ENCODE measurements at regions not wholly inside any gene's neighbourhood (a gene's known extent, or its start where the extent isn't known, plus 50 kb on each side); places are given as distances from the start of the nearest gene placed in this dataset.

GRCh38 chr13:82747291-82747690, 1135.0 kb downstream of the SLITRK1 start:
- peaks cover 34% of the 10 kb centered on the region for H3K4me1 Mint-ChIP-seq
- no peaks in the 10 kb centered on the region for H3K9me3 Mint-ChIP-seq
- Histone ChIP-seq H2AFZ (no peak overlapping the region), H3K4me1 (ENCODE audit: insufficient read depth) (peaks cover 31% of the 10 kb centered on the region), H3K4me2 (no peak overlapping the region), H3K9me2 (ENCODE audit: insufficient read depth) (no peaks in the 10 kb centered on the region), H3K4me3 (no peak overlapping the region), H3K36me3 (ENCODE audit: insufficient read depth) (no peaks in the 10 kb centered on the region), H3K27ac (ENCODE audit: low read depth) (peak overlapping the region; percentile 50), H3K27me3 (ENCODE audit: insufficient read depth) (no peaks in the 10 kb centered on the region), H3K79me2 (replicated peaks; ENCODE audit: insufficient read depth) (no peaks in the 10 kb centered on the region), H4K20me1 (replicated peaks; ENCODE audit: insufficient read depth) (no peaks in the 10 kb centered on the region), H3F3A (replicated peaks; ENCODE audit: low read depth) (no peaks in the 10 kb centered on the region)
- ATAC-seq: peak; percentile 89
- peak; percentile 82 for TF ChIP-seq NANOG (IDR thresholded peaks at IDR 0.05; ENCODE audit: borderline replicate concordance)
- TF ChIP-seq, protein P1, sequence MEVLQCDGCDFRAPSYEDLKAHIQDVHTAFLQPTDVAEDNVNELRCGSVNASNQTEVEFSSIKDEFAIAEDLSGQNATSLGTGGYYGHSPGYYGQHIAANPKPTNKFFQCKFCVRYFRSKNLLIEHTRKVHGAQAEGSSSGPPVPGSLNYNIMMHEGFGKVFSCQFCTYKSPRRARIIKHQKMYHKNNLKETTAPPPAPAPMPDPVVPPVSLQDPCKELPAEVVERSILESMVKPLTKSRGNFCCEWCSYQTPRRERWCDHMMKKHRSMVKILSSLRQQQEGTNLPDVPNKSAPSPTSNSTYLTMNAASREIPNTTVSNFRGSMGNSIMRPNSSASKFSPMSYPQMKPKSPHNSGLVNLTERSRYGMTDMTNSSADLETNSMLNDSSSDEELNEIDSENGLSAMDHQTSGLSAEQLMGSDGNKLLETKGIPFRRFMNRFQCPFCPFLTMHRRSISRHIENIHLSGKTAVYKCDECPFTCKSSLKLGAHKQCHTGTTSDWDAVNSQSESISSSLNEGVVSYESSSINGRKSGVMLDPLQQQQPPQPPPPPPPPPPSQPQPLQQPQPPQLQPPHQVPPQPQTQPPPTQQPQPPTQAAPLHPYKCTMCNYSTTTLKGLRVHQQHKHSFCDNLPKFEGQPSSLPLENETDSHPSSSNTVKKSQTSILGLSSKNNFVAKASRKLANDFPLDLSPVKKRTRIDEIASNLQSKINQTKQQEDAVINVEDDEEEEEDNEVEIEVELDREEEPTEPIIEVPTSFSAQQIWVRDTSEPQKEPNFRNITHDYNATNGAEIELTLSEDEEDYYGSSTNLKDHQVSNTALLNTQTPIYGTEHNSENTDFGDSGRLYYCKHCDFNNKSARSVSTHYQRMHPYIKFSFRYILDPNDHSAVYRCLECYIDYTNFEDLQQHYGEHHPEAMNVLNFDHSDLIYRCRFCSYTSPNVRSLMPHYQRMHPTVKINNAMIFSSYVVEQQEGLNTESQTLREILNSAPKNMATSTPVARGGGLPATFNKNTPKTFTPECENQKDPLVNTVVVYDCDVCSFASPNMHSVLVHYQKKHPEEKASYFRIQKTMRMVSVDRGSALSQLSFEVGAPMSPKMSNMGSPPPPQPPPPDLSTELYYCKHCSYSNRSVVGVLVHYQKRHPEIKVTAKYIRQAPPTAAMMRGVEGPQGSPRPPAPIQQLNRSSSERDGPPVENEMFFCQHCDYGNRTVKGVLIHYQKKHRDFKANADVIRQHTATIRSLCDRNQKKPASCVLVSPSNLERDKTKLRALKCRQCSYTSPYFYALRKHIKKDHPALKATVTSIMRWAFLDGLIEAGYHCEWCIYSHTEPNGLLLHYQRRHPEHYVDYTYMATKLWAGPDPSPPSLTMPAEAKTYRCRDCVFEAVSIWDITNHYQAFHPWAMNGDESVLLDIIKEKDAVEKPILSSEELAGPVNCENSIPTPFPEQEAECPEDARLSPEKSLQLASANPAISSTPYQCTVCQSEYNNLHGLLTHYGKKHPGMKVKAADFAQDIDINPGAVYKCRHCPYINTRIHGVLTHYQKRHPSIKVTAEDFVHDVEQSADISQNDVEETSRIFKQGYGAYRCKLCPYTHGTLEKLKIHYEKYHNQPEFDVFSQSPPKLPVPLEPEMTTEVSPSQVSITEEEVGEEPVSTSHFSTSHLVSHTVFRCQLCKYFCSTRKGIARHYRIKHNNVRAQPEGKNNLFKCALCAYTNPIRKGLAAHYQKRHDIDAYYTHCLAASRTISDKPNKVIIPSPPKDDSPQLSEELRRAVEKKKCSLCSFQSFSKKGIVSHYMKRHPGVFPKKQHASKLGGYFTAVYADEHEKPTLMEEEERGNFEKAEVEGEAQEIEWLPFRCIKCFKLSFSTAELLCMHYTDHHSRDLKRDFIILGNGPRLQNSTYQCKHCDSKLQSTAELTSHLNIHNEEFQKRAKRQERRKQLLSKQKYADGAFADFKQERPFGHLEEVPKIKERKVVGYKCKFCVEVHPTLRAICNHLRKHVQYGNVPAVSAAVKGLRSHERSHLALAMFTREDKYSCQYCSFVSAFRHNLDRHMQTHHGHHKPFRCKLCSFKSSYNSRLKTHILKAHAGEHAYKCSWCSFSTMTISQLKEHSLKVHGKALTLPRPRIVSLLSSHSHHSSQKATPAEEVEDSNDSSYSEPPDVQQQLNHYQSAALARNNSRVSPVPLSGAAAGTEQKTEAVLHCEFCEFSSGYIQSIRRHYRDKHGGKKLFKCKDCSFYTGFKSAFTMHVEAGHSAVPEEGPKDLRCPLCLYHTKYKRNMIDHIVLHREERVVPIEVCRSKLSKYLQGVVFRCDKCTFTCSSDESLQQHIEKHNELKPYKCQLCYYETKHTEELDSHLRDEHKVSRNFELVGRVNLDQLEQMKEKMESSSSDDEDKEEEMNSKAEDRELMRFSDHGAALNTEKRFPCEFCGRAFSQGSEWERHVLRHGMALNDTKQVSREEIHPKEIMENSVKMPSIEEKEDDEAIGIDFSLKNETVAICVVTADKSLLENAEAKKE (CRISPR knock-in tag; IDR thresholded peaks at IDR 0.05): no peak
- no peak overlapping the region for H3K4me3 Mint-ChIP-seq
- peak; percentile 73 for DNase-seq (ENCODE audit: low spot score)
- 0 out of 2 replicates have a peak overlapping the region, but pooled peaks have one; percentile 10 for H3K27ac Mint-ChIP-seq
- no peaks in the 10 kb centered on the region for H3K36me3 Mint-ChIP-seq (ENCODE audit: low read depth)
- no peaks in the 10 kb centered on the region for H3K27me3 Mint-ChIP-seq (ENCODE audit: insufficient read depth, low read depth, poor library complexity)

- Histone ChIP-seq H3F3A (replicated peaks; ENCODE audit: low read depth) (no peaks in the 10 kb centered on the region), H3K27ac (ENCODE audit: low read depth) (no peak overlapping the region), H2AFZ (no peak overlapping the region), H3K36me3 (ENCODE audit: insufficient read depth) (no peaks in the 10 kb centered on the region), H3K4me3 (no peak overlapping the region), H4K20me1 (replicated peaks; ENCODE audit: insufficient read depth) (no peaks in the 10 kb centered on the region), H3K4me1 (ENCODE audit: insufficient read depth) (peaks cover 3% of the 10 kb centered on the region), H3K4me2 (no peak overlapping the region), H3K27me3 (ENCODE audit: insufficient read depth) (no peaks in the 10 kb centered on the region), H3K79me2 (replicated peaks; ENCODE audit: insufficient read depth) (no peaks in the 10 kb centered on the region), H3K9me2 (ENCODE audit: insufficient read depth) (no peaks in the 10 kb centered on the region)
- H3K4me3 Mint-ChIP-seq: no peak overlapping the region
- H3K27ac Mint-ChIP-seq: no peak overlapping the region
- H3K27me3 Mint-ChIP-seq (ENCODE audit: insufficient read depth, low read depth, poor library complexity): peaks cover 2% of the 10 kb centered on the region
- peaks cover 7% of the 10 kb centered on the region; the same call in 2 of the 3 replicates for H3K9me3 Mint-ChIP-seq
- peaks cover 2% of the 10 kb centered on the region; the same call in 1 of the 3 replicates for H3K4me1 Mint-ChIP-seq
- TF ChIP-seq ZNF114 (CRISPR knock-in tag; IDR thresholded peaks at IDR 0.05) (no peak), STAT1 (IDR thresholded peaks at IDR 0.05; ENCODE audit: unreplicated experiment) (no peak), REST (IDR thresholded peaks at IDR 0.05; ENCODE audit: unreplicated experiment) (no peak), CTCF (conservative IDR thresholded peaks at IDR 0.05; ENCODE audit: low read depth in 2 of 2) (no peak), JUNB (IDR thresholded peaks at IDR 0.05; ENCODE audit: unreplicated experiment) (no peak)
- no peak for DNase-seq (ENCODE audit: low spot score)
- ATAC-seq: no peak
- peaks cover 9% of the 10 kb centered on the region; the same call in 2 of the 3 replicates for H3K36me3 Mint-ChIP-seq (ENCODE audit: low read depth)
Measured at GRCh38 chr13:82740442-82740841, 1141.8 kb downstream of the SLITRK1 start.
